GM12878 (cell line): ENCODE measurements at regions not wholly inside any gene's neighbourhood (a gene's known extent, or its start where the extent isn't known, plus 50 kb on each side); places are given as distances from the start of the nearest gene placed in this dataset.

Experiments
- ASH2L ChIP-seq: fragments of 300-600, 200-600 bp; sonication (generic); IDR thresholded peaks from 2 replicates; pipeline ENCODE4 v1.6.1; 2017; ENCODE audit warnings: low read depth, mild to moderate bottlenecking, borderline replicate concordance
- ATF7 ChIP-seq: fragments of 450-650 bp; IDR thresholded peaks from 2 replicates; pipeline ENCODE4 v1.6.1; 2016; ENCODE audit warnings: low read depth, mild to moderate bottlenecking
- CHD1 ChIP-seq: IDR thresholded peaks from 2 replicates; pipeline ENCODE4 v1.6.1; 2012; ENCODE audit warnings: low read depth, low read length, improper control_type of control experiment
- CTCF ChIP-seq, 3 experiments: IDR thresholded peaks in 2 of 3; conservative IDR thresholded peaks in 1 of 3; 2 replicates each; pipeline ENCODE4 v1.5.1; 2011; ENCODE audit warnings: low read depth in 3 of 3, low read length in 3 of 3, mild to moderate bottlenecking in 3 of 3, control low read depth in 2 of 3, moderate library complexity in 2 of 3, inconsistent platforms in 1 of 3, mixed read lengths in 1 of 3; ENCODE audit not compliant: control insufficient read depth in 2 of 3, insufficient read depth in 1 of 3; ENCODE audit errors: extremely low read depth in 1 of 3
- DPF2 ChIP-seq: fragments of 450-650 bp; IDR thresholded peaks from 2 replicates; pipeline ENCODE4 v1.6.1; 2017; ENCODE audit warnings: mild to moderate bottlenecking
- E2F4 ChIP-seq: IDR thresholded peaks from 2 replicates; pipeline ENCODE4 v1.6.1; 2012; ENCODE audit warnings: low read depth, low read length, improper control_type of control experiment
- ELK1 ChIP-seq: IDR thresholded peaks from 2 replicates; pipeline ENCODE4 v1.6.1; 2012; ENCODE audit warnings: low read depth, low read length, improper control_type of control experiment
- IRF4 ChIP-seq: IDR thresholded peaks from 2 replicates; pipeline ENCODE4 v1.6.1; 2011; ENCODE audit warnings: low read depth, low read length
- KDM1A ChIP-seq: fragments of 200-600 bp; sonication (generic); IDR thresholded peaks from 2 replicates; pipeline ENCODE4 v1.6.1; 2016; ENCODE audit warnings: borderline replicate concordance
- KLF5 ChIP-seq: fragments of 450-650 bp; IDR thresholded peaks from 2 replicates; pipeline ENCODE4 v1.6.1; 2014; ENCODE audit warnings: mild to moderate bottlenecking; ENCODE audit not compliant: partially characterized antibody
- NR2C2 ChIP-seq: IDR thresholded peaks from 2 replicates; pipeline ENCODE4 v1.6.1; 2011; ENCODE audit warnings: borderline replicate concordance, low read depth; ENCODE audit not compliant: control insufficient read depth, insufficient read length
- NRF1 ChIP-seq: conservative IDR thresholded peaks from 2 replicates; pipeline ENCODE4 v1.6.1; 2011; ENCODE audit warnings: mild to moderate bottlenecking, low read depth, low read length, improper control_type of control experiment
- RCOR1 ChIP-seq: conservative IDR thresholded peaks from 2 replicates; pipeline ENCODE4 v1.6.1; 2012; ENCODE audit warnings: low read depth, low read length, improper control_type of control experiment
- SMARCA5 ChIP-seq: fragments of 450-650 bp; IDR thresholded peaks from 2 replicates; pipeline ENCODE4 v1.6.1; 2017; ENCODE audit warnings: mild to moderate bottlenecking
- SMC3 ChIP-seq: IDR thresholded peaks from 2 replicates; pipeline ENCODE4 v1.6.1; 2011; ENCODE audit warnings: low read length, improper control_type of control experiment, borderline replicate concordance
- TBL1XR1 ChIP-seq: IDR thresholded peaks from 2 replicates; pipeline ENCODE4 v1.6.1; 2012; ENCODE audit warnings: low read depth, low read length, improper control_type of control experiment
- ZNF217 ChIP-seq: fragments of 450-650 bp; IDR thresholded peaks from 2 replicates; pipeline ENCODE4 v1.6.1; 2017; ENCODE audit warnings: antibody characterized with exemption, mild to moderate bottlenecking
- TF ChIP-seq, protein P1 (sequence below): fragments of 450-650 bp; formaldehyde crosslinking; IDR thresholded peaks from 2 replicates; pipeline ENCODE4 v1.4.0; 2022; ENCODE audit warnings: mild to moderate bottlenecking, moderate library complexity
- TF ChIP-seq, protein P2 (sequence below): IDR thresholded peaks from 2 replicates; pipeline ENCODE4 v1.6.1; 2011; ENCODE audit warnings: mild to moderate bottlenecking, low read depth, low read length, moderate library complexity; ENCODE audit not compliant: insufficient replicate concordance

DNA sequence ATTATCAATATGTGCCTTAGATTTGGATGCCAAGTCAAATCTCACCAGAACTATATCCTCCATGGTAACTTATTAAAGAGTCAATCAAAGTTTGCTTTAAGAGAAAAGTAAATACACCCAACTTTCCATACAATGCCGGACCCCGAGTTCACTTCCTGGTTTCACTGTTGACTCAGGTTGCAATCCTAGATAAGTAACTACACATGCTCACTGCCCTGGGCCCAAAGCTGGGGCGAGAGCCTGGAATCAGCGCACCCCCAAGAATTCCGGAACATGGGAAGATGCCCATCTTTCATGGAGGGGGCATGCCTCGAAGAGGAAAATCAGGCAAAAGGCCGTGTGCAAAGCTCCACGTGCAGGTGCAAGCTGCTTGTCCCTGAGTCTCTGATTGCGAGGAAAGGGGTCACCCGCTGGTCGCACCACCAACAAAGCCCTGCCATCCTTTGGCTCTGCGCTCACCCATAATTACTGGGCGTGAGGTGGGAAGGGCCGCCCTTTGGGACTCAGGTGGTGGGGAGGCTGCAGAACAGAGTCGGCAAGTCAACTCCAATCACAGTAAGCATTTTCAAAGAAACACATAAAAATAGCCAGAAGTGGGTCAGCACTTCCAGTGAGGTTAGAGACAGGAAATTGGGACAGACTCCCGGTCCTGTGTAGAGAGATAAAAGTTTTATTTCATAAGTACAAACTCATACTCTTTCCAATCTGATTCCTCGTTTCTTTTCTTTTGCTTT is 167.7 kb downstream of the TOMM20 start (continued):
- TF ChIP-seq, protein P1, sequence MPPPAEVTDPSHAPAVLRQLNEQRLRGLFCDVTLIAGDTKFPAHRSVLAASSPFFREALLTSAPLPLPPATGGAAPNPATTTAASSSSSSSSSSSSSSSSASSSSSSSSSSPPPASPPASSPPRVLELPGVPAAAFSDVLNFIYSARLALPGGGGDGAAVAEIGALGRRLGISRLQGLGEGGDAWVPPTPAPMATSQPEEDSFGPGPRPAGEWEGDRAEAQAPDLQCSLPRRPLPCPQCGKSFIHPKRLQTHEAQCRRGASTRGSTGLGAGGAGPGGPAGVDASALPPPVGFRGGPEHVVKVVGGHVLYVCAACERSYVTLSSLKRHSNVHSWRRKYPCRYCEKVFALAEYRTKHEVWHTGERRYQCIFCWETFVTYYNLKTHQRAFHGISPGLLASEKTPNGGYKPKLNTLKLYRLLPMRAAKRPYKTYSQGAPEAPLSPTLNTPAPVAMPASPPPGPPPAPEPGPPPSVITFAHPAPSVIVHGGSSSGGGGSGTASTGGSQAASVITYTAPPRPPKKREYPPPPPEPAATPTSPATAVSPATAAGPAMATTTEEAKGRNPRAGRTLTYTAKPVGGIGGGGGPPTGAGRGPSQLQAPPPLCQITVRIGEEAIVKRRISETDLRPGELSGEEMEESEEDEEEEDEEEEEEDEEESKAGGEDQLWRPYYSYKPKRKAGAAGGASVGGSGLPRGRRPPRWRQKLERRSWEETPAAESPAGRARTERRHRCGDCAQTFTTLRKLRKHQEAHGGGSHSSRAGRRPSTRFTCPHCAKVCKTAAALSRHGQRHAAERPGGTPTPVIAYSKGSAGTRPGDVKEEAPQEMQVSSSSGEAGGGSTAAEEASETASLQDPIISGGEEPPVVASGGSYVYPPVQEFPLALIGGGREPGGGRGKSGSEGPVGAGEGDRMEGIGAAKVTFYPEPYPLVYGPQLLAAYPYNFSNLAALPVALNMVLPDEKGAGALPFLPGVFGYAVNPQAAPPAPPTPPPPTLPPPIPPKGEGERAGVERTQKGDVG (CRISPR knock-in tag), result no peak
- TF ChIP-seq IRF4, result no peak
- TF ChIP-seq CTCF (IDR thresholded peaks at IDR 0.05 in 2 of 3, conservative IDR thresholded peaks at IDR 0.05 in 1 of 3; ENCODE audit: control insufficient read depth in 2 of 3, extremely low read depth in 1 of 3, insufficient read depth in 1 of 3, low read depth in 3 of 3, low read length in 3 of 3), result no peak
- no peak for TF ChIP-seq ASH2L
- 0 out of 2 replicates have a peak, but pooled peaks have one; percentile 38 for TF ChIP-seq DPF2
- no peak for TF ChIP-seq NRF1
- TF ChIP-seq TBL1XR1, result no peak
- TF ChIP-seq SMARCA5, result no peak
- no peak for TF ChIP-seq NR2C2
- TF ChIP-seq E2F4, result no peak
- no peak for TF ChIP-seq ZNF217
- 0 out of 2 replicates have a peak, but pooled peaks have one; percentile 7 for TF ChIP-seq ELK1
- TF ChIP-seq, protein P2, sequence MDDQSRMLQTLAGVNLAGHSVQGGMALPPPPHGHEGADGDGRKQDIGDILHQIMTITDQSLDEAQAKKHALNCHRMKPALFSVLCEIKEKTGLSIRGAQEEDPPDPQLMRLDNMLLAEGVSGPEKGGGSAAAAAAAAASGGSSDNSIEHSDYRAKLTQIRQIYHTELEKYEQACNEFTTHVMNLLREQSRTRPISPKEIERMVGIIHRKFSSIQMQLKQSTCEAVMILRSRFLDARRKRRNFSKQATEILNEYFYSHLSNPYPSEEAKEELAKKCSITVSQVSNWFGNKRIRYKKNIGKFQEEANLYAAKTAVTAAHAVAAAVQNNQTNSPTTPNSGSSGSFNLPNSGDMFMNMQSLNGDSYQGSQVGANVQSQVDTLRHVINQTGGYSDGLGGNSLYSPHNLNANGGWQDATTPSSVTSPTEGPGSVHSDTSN, result no peak
- TF ChIP-seq RCOR1, result no peak
- no peak for TF ChIP-seq KLF5
- no peak for TF ChIP-seq ATF7
- TF ChIP-seq CHD1, result no peak
- TF ChIP-seq KDM1A, result no peak
- TF ChIP-seq SMC3, result no peak
